Stimulated activated naive CD8-positive, alpha-beta T cell treated with anti-CD3 and anti-CD28 coated beads, Interleukin-15, Interleukin-2, amounts not matched to agents 100 U/mL and 50 U/mL, for 24 hours (primary cell): ENCODE measurements at regions not wholly inside any gene's neighbourhood (a gene's known extent, or its start where the extent isn't known, plus 50 kb on each side); places are given as distances from the start of the nearest gene placed in this dataset.
A peak's percentile ranks its signal among the peaks of the same experiment; 100 is the strongest.

Experiments used
- ATAC-seq: fragments of 150-1000 bp; cut with Tn5 transposase; one replicate; pipeline ENCODE4 v1.10.0; 2021
- DNase-seq: peaks from one replicate; pipeline ENCODE4 v3.0.0; 2021

DNA sequence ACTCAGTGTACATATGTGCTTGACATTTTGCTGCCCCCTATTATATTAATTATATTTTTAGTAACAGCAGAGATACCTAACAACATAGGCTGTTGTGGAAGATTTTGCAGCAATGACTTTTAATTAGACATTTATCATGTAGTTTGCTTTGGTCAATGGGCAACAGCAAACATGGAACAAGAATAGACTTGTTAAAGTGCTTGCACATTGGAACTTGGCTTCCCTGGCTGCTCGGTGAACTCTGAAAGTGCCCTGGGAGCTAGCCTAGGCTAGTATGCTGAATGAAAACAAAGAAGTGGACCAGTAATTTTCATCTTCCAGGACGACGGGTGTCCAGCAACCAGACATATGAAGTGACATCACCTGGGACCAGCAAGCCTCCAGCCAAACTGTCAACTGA, 1157.1 kb downstream of the ARAP2 start:
- no peak for DNase-seq
- no peak for ATAC-seq

DNA sequence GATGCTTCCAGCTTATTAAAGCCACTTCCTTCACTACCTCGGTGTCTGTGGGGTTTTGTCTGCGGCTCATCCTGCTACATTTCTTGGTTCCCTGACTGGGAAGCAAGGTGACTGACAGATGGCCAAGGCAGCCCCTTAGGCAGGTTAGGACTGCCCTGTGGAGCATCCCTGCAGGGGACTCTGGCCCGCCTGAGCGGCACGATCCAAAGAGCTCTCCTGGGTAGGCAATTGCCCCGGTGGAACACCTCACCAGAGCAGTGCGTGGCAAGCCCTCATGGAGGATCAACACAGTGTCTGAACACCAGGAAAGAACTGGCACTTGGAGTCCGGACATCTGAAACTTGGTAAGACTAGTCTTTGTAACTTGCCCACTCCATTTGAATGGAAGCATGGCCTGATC, 1143.4 kb downstream of the ARAP2 start:
- DNase-seq: no peak
- no peak for ATAC-seq

DNA sequence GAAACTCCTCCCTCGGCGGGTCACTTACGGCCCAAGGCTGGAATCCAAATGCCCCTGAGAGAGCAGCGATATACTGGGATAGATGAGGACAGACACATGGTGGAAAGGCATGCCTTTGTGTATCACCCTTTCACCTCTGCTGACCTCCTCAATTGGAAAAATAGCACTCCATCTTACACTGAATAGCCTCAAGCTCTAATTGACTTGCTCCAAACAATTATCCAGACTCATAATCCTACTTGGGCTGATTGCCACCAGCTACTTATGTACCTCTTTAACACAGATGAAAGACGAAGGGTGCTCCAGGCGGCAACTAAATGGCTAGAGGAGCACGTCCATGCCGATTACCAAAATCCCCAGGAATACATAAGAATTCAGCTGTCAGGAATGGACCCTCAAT, 1142.2 kb downstream of the ARAP2 start:
- DNase-seq: no peak
- ATAC-seq: no peak

DNA sequence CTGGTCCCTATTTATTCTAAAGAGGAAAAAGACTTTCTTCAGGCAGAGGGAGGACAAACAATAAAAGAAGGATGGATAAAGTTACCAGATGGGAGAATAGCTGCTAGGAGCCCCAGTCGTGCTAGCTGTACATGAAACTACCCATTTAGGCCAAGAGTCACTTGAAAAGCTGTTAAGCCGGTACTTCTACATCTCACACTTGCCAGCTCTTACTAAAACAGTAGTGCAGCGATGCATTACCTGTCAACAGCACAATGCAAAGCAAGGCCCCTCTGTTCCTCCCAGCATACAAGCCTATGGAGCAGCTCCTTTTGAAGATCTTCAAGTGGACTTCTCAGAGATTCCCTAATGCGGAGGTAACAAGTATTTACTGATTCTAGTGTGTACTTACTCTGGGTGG, 1138.8 kb downstream of the ARAP2 start:
- ATAC-seq (no peak), DNase-seq (no peak)

DNA sequence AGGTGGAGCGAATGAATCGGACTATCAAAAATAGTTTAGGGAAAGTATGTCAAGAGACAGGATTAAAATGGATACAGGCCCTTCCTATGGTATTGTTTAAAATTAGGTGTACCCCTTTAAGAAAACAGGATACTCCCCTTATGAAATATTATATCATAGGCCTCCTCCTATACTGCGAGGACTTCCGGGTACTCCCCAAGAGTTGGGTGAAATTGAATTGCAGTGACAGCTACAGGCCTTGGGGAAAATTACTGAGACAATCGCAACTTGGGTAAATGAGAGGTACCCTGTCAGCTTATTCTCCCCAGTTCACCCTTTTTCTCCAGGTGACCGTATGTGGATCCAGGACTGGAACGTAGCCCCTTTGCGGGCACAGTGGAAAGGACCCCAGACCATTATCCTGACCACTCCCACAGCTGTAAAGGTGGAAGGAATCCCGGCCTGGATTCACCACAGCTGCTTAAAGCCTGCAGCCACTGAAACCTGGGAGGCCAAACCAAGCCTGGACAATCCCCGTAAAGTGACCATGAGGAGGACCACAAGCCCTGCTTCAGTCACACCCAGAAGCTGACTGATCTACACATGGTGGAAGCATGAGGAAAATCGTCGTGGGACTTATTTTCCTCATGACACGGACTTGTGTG, 1138.1 kb downstream of the ARAP2 start:
- ATAC-seq (no peak), DNase-seq (no peak)

DNA sequence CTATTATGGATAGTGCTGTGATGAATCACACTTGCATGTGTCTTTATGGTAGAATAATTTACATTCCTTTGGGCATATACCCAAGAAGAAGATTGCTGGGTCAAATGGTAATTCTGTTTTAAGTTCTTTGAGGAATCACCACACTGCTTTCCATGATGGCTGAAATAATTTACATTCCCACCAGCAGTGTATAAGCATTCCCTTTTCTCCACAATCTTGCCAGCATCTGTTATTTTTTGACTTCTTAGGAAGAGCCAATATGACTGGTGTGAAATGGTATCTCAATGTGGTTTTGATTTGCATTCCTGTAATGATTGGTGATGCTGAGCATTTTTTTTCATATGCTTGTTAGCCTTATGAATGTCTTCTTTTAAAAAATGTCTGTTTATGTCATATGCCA, 1120.2 kb downstream of the ARAP2 start:
- no peak for ATAC-seq
- DNase-seq: no peak

DNA sequence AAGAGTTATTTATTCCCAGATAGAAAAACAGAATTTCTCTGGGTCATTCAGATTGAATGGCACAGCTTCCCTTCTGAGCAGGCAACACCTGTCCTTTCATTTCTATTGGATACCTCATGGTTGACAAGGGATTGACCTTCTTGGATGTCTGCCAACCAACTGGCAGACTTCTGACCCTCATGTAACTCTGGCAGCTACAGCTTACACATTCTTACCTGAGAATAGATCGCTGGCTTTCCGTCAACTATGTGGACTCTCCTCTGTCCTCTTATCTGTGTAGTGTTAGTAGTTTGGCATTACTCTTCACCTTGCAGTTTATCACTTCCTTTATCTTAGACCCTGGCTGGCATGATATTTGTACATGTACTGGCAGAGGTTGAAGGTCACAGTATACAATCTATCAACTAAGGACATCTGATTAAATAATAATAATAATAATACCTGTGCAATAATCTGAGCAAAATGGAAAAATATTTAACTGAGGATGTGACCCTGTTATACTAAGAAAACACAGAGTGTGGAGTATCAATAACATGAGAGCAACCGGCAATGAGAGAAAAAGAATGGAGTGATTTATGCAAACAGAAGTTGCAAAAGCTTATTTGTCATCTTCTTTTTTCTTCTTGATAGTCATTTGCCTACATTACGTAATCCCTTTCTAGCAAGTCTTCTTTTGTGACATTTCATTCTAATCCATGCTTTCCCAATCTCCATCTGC, 1118.2 kb downstream of the ARAP2 start:
- no peak for ATAC-seq

DNA sequence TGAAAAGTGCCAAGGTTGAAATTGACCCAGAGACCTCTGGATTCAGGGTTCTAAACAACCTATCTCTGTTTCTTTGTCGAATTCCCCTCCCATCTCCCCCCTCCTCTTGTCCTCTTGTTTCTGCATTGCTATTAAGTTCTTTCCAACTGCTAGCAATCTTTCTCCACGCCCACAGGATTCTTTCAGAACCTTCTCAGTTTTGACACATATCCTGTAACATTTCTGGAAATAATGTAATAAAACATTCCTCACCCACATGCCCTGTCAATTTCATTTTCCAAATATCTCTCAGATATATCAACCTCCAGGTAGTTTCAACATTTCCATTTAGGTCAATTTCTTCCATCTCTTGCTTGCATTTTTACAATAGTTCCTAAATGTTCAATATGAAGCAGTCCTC, 1105.9 kb downstream of the ARAP2 start:
- no peak for ATAC-seq
- DNase-seq: no peak

More for the DNA sequence above, 1118.2 kb downstream of the ARAP2 start:
- no peak for DNase-seq

DNA sequence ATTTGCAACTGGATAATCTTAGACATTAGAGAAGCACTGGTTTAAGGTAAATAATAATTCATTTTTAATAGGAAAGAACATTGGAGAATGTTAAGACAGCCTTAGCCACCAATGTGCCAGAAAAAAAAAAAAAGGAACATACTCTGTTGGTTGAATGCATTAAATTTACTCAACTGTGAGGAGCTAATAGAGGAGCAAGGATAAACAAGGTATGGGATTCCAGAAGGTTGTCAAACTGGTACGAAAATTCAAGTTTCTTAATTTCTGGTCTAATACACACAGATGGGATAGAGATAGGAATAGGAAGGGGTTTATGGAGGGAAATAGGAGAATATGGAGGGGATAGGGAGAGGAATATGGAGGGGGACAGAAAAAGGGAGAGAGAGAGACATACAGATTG, 1096.6 kb downstream of the ARAP2 start:
- no peak for DNase-seq
- ATAC-seq: no peak

DNA sequence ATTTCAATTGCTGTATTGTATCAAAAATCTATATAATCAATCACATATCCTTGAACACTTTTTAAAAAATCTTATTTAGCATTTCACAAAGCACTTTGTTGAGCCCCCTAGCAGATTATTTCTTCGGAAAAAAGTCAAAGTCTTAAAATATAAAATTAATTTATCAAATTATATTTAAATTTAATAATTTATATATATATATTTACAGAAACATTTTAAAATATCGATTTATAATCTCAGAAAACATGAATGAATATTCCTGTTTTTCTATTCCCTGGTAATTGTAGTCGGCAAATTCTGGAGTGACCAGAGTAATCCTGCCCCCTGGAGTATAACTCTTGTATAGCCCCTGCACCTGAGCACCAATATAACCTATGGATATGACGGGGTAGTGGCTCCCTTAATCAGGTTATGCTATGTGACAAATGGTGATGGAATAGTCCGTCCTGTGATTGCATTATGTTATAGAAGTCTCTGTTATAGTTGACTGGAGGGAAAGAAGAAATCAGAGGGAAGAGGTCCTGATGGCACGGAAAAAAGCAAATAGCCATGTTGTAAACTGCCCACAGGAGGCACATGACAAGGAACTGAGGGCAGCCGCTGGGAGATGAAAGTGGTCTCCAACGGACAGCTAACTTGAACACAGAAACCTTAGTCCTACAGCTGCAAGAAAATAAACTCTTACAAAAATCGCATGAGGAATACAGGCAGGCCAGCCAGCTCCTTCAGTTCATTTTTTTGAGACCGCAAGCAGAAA, 1092.3 kb downstream of the ARAP2 start:
- DNase-seq: peak; percentile 5
- ATAC-seq: no peak

DNA sequence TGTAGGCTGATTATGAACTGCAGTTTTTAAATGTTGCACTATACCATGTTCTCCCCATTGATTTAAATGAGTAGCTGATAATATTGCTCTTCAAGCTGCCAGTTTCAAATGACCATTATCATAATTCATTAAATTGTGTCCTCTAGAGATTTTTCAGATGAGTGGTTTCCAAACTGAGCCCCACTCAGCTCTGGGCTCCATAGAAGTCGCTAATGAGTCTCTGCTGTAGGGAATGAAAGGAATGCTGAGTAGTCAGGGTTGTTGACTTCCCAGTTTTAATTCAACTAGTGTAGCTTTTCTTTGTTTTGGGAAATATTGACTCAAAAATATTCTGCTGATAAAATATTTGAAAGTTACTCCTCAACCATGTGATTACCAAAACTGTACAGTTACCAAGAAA, 1081.1 kb downstream of the ARAP2 start:
- no peak for ATAC-seq
- DNase-seq: no peak

DNA sequence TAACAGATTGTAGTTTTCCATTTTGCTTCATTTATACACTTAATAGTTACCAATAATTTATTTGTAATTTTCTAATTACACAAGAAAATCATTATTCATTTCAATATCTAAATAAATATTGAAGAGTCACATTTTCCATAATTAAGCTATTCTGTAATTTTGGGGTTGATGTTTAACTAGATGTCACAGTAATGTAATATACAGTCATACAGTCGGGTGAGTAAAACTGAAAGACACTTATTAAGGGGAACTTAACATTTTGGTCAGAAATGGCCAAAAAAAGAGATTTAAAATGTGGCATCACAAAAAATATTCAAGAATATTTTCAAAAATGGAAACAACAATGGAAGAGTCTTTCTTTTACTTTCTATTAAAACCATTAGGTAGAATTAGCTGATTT, 1080.3 kb downstream of the ARAP2 start:
- DNase-seq: no peak
- ATAC-seq: no peak

DNA sequence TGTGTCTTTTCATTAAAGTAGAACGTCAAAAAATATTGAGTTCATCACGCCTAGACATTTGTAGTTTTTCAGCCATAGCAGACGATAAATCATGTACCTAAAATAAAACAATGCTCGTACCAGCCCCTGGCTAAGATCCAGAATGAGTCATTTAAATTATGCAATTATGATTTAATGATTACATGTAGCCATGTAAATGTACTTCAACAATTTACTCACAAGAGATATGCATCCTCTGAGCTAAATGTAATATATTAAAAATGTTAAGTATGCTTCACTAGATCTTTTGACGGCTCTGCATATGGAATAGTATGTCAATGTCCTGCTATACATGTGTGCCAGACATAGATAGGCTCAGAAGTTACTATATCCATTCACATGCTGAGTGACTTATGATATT, 1077.8 kb downstream of the ARAP2 start:
- ATAC-seq: no peak
- DNase-seq: no peak

DNA sequence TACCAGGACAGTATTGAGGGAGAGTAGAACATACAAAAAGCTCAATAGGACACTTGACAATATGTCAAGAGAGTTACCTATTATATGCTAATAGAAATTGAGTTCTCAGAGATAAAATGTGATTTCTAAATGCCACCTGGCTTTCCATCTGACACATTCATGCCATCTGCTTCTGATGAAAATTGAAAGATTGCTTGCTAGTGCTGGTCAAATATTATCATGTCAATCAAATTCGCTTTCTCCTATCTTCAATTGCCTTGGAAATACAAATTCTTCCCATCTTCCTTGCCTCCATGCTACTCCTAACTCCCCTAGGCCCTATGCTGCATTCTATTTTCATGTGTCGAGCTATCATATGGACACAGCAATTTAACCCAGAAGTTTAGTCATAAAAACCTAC, 1076.9 kb downstream of the ARAP2 start:
- no peak for ATAC-seq
- DNase-seq: no peak

DNA sequence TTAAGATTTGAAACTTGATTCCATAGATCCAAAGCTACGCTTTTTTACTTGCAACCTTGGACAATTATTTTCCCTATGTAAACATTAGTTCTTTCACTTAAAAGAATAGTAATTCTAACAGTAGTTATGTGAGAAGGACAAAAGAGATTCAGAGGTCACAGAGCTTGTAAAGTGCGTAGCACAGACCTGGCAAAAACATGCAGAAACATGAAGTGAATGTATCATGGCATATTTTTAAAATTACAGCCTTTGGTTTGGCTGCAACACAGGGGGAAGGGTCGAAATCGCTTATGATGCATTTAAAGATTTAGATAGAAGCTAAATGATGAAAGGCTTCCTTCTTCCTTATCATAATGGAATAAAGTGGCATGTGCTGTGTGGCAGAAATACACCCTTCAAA, 1068.8 kb downstream of the ARAP2 start:
- ATAC-seq (no peak), DNase-seq (no peak)

DNA sequence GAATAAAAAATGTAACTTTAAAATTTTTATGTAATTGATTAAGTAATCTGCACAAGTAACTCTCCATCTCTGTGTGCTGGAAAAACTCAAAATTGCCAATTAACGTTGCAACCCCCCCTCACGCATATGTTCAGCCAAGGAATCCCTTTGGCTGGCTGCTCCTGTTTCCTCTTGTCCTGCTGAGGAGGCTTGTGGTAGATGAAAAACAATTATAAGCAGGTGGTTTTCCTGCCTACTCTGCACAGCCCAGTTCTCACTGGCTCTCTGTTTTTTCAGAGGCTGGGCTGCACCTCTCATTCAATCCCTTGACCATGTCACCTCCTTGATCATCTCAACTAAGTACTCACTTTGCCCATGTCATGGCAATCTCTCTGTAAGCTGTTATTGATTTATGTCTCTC, 1068.4 kb downstream of the ARAP2 start:
- ATAC-seq (no peak), DNase-seq (no peak)

DNA sequence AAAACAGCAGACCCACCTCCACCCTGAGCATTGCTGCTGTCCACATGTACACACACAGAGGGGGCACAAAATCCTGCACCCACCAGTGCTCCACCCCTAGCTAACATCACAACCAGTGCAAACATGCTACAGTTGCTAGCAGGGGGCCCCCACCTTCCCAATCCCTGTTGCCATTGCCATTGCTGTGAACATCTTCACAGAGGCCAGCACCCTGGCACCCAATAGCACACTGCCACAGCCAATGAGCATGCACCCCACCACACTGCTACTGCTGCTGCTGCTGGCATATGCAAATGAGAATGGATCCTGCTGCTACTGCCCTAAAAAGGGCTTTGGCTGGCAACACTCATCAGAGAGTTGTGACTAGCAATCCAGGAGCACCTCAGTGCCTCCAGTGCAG, 1061.9 kb downstream of the ARAP2 start:
- ATAC-seq: no peak
- DNase-seq: no peak

DNA sequence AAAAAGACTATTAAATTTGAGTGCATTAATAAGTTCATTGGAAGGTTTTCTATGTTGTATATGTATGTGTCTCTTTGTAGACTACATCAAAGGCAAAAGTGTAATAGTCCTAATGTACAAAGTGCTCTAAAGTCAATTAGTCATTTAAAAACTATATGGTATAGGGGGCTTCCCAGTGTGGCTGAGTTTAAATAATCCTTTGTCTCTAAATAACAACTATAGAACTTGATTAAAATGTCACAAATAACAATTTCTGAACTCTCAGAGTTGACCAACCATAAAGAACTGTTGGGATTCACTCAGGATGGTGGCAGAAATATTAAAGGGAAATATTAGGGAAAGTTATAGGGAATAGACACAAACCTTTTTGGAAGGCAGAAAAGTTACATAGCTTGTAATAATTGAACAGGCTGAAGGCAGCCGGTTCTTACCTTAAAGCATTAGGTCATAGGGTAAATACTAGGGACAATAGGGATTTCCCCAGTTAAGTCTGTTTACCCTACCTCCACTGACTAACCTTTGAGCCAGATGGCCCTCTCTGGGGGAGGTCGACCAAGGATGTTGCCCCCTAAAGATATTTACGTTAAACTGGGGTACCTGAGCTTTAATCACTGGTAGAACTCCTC, 1054.2 kb downstream of the ARAP2 start:
- ATAC-seq: no peak
- DNase-seq: no peak

DNA sequence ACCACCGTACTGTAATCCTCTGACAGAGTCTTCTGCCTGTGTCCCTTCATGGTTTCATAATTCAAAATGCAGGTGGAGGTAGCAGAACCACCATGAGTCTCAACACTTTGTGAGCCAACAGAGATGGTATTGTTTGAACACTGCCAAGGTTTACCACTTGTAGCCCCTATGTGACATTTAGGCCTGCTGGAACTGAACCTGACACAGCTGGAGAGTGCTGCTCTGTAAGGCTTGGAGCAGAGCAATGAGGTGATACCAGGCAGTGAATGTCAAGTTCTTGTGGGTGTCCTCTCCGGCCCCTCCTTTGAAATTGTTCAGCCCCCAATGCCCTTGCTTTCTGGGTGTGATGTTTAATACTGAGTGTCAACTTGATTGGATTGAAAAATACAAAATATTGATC, 1042.9 kb downstream of the ARAP2 start:
- ATAC-seq: no peak

DNA sequence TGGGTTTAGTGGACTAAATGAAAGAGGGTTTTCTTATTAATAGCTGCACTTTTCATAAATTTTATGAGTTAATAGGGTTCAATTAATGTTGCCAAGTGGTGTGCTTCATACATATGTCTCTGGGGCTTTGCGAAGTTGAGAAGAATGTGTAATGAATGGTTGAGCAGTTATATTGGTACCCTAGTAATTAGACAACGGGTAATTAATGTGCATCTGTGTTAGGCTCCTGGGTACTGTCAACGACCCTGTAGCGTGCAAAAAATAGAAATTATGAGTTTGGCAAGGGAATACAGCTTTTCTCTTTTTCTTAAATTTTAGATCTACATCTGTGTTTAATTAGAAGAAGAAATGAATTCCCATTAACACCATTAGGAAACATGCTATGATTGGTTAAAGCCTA, 1027.7 kb downstream of the ARAP2 start:
- DNase-seq: no peak
- ATAC-seq: no peak

More for the DNA sequence above, 1042.9 kb downstream of the ARAP2 start:
- no peak for DNase-seq

DNA sequence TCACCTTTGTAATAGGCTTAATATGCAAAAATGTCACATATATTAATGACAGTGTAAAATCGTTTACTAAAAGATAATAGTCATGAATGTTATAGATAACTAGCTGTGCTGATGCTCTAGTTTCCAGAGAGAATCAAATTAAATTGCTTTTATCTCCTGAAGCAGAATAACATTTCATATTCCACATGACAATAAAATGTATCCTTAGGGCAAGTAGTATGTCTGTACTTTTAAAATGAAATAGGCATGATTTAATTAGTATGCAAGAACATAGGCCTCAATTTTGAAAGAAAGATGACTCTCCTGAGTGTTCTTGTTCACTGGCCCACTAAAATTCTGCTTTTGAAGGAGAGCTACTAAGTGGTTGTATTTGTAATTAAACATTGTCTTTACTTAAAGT, 1027.0 kb downstream of the ARAP2 start:
- ATAC-seq (no peak), DNase-seq (no peak)

DNA sequence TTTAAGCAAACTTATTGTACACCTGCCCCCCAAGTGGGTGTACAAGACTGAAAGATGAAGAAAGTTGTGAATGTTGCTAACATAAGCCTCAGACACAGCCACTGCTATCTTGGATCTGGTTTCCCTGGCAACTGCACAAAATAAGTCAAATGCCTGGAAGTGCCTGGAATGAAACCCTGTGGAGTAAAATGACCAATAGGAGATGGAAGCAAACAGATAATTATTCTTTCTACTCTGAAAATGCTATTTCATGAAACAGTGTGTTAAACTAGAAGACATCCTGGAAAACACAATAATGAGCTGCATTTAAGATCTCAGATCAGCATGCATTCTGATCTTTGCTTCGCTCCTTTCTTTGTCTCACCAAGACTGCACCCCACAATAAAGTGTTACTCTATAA, 1016.0 kb downstream of the ARAP2 start:
- ATAC-seq: no peak
- no peak for DNase-seq

DNA sequence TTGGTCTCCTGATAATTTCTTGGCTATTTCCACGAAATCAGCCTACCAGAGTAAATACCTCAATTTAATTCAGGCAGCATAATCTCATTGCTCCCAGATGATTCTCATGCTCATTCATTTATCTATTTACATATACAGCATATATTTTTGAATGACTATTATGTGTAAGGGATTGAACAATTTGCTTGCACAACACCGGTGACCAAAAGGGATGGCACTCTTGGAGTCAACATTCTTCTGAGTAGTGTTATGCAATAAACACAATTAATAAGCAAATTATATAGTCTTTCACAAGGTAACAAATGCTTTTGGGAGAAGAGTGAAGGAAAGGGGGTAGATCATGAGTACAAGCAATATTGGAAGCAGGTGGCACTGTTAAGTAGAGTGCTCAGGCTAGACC, 1015.3 kb downstream of the ARAP2 start:
- no peak for ATAC-seq
- no peak for DNase-seq
